Caki2 (cell line): ENCODE measurements at regions not wholly inside any gene's neighbourhood (a gene's known extent, or its start where the extent isn't known, plus 50 kb on each side); places are given as distances from the start of the nearest gene placed in this dataset.
"Not testable (repeated sequence)": the region's sequence is repeated elsewhere in the genome, so short reads cannot be mapped to it uniquely, and the experiment has no call there.

Source experiments
- DNase-seq: peaks from one replicate; pipeline ENCODE4 v3.0.0-alpha.2; 2015; ENCODE audit warnings: low read depth
- in situ Hi-C: cut with HindIII; loops from 2 replicates; pipeline ENCODE4 v1.10.0; 2016; ENCODE audit warnings: low sequenced_read_pairs, low pct_unique_long_range_greater_than_20kb, mixed read lengths

DNA sequence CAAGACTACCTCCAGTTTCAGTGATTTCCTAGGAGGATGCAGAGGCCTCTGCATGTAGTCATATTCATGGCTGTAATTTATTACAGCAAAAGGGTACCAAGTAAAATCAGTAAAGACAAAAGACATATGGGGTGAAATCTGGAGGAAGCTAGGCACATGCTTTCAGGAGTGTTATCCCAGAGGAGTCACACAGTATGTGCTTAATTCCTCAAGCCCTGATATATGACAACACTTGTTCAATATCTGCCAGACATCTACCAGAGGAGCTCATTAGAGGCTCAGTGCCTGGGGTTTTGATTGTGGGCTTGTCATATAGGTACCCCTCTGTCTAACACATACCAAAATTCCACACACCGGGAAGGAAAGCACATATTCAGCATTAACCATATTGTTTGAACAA, 283.8 kb downstream of the CXCL12 start:
- in situ Hi-C loops, result no loop called here
- DNase-seq, result no peak

DNA sequence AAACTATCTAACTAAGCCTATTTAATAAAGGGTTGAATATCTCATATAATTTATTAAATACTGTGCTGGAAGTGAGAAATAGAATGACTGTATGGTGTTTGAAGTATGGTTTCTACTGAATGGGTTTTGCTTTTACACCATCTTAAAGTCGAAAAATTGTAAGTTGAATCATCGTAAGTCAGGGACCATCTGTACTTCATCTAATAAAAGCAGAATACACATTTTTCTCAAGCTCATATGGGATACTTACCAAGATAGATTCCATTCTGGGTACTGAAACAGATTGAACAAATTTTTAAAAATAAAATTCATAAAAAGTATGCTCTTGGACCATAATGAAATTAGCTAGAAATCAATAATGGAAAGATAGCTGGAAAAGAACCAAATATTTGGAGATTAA, 285.4 kb downstream of the CXCL12 start:
- in situ Hi-C loops, result no loop called here

DNA sequence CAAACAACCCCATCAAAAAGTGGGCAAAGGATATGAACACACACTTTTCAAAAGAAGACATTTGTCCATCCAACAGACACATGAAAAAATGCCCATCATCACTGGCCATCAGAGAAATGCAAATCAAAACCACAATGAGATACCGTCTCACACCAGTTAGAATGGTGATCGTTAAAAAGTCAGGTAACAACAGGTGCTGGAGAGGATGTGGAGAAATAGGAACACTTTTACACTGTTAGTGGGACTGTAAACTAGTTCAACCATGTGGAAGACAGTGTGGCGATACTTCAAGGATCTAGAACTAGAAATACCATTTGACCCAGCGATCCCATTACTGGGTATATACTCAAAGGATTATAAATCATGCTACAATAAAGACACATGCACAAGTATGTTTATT, 288.7 kb downstream of the CXCL12 start:
- DNase-seq, in situ Hi-C loops: not testable (repeated sequence)

More for the DNA sequence above, 285.4 kb downstream of the CXCL12 start:
- no peak for DNase-seq

DNA sequence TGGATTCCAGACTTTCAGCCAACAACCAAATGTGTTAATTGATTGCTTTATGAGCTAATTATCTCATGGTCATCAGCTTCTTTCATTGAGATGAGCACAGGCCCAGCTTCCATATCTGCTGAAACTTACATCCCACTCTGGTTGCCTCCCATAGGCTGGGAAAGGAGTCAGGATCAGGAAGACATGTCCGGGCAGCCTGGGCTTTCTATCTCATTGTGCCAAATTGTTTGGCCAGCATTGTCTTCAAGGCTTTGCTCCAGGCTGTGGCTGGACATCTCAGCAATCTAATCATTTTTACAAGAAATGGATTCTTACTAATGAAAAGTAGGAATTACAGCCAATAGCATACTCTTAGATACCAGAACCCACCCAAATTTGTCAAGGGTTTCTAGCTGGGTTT, 295.2 kb downstream of the CXCL12 start:
- no peak for DNase-seq
- in situ Hi-C loops, result no loop called here

DNA sequence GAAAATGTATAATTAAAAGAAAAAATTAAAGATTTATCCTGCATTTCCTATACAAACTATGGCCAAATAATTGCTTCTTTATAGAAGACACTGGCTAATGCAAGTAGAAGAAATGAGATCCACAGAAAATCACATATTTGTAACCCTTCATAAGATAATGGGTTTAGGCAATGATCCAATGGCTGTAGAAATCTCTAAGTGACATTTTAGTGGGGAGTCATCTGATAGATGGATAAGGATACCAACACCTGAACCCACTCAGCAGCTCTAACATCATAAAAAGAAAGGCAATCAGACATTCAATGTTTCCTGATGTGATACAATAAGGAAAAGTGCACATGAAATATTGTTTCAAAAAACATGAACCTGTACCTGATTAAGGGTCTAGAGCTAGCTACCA, 297.5 kb downstream of the CXCL12 start:
- no peak for DNase-seq
- in situ Hi-C loops, result no loop called here

DNA sequence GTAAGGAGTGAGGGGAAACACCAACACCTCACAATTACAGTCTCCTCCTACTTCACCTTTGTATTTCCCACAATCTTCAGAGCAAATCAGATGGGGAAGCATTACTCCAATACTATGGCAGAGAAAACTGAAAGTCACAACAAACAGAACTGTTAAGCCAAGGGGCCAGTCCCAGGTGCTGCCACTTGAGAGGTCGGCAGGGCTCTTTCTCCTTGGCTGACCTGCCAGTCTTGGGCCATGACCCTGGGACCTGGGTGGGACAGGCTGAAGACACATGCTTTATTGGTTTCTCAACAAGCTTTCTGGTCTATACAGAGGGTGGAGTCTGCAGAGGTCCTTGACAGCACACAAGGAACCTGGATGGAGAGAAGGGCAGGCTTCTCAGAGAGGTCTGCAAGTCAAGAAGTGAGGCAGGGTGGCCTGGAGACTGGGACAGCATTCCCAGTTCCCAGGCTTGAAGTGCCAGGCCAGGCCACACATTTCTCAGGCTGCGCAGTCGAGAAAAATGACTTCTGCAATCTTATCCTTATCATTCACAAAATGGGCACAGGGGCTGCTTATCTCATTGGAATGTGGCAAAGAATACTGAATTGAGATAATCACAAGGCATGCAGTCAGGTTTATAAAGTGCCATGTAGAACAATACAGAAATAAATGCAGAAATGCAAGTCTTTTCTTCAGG, 301.0 kb downstream of the CXCL12 start:
- in situ Hi-C loops, result no loop called here

DNA sequence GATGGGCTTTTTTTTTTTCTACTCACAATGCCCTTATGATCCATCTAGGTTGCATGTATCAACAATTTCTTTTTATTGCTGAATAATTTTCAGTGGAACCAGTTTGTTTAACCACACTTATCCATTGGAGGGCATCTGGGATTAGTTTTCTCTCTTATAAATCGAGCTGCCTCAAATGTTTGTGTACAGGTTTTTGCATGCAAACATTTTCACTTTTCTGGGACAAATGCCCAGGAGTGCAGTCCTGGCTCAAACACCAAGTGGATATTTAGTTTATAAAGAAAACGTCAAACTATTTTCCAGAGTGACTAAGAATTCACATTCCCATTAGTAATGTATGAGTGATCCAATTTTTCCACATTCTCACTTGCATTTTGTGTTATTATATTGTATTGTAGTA, 313.4 kb downstream of the CXCL12 start:
- in situ Hi-C loops, result no loop called here
- DNase-seq, result no peak

More for the DNA sequence above, 301.0 kb downstream of the CXCL12 start:
- no peak for DNase-seq

DNA sequence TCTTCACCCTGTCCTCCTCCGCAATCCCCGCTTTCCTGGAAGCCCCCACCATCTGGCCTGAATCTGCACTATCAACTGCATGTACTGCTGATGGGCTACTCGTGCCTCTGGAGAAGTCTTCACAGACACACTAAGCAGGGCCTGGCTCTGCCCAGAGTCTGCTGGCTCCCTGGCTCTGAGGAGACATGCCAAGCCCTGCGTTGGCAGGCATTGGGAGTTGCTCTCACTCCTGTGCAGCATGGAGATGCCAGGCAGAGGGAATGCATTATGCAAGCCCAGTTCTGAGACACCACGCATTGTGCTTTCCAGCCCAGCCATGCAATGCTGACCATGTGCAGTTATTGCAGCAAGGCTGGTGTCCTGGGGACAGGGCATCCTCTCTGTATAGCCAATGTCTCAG, 314.6 kb downstream of the CXCL12 start:
- in situ Hi-C loops, result no loop called here
- DNase-seq, result no peak

DNA sequence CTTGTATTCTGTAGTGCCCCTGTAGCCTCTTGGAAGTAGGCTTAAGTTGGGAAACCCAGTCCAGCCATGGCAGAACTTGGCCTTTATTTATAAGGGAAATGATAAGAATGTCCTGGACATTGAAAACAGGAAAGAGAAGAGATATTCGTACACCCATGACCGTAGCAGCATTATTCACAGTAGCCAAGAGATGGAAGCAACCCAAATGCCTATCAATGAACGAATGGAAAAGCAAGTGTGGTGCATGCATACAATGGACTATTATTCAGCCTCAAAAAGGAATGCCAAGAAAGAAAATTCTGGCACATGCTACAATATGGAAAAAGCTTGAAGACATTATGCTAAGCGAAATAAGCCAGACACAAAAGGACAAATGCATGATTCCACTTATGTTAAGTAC, 315.3 kb downstream of the CXCL12 start:
- in situ Hi-C loops, result no loop called here
- no peak for DNase-seq

DNA sequence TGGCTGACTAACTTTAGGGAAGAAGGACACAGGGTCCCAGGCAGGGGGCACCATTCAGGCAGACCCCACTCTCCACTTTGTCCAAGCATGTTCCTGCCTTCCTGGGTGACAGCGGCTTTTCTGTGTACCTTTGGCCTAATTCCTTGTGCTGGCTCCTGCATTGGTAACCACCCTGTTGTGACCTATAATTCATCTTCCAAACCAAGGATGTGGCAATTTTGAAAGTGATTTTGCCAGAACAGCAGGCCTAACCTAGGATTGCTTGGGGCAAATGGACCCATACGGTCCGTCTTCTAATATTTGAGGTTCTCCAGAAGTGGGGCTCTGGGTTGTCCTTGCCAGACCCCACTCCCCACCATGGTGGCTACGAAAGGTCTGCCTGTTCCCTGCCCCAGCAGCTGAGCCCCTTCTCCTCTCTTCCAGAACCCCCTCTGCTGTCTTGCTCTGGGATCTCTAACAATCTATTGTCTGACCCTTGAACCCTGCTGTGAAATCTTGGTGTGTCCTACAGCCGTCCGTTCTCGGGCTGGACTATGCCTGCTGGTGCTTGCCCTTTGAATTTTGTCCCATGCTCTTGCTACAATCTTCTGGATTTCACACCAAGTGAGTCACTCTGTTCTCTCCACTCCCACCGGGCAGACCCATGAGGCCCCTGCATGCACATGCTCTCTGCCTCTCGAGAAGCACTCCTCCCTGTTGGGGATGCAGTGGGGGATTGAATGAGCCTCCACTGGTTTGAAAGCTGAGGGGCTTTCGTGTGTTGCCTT, 316.0 kb downstream of the CXCL12 start:
- no peak for DNase-seq
- in situ Hi-C loops, result no loop called here

DNA sequence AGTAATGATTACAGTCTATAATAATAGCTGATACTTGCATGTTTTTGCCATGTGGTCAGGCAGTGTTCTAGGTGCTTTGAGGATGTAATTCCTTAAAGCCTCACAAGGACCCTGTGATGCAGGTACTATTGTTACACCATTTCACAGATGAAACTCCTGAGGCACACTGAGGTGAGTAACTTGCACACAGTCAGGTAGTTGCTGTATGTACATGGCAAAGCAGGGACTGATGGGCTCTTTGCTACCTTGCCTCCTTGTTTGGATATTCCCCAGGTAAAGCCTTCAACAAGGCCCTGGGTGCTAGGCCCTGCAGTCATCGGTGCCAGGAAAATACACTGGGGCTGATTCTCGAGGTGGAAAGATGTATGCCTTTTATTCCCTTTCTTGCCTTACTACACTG, 317.5 kb downstream of the CXCL12 start:
- no peak for DNase-seq
- in situ Hi-C loops, result no loop called here

DNA sequence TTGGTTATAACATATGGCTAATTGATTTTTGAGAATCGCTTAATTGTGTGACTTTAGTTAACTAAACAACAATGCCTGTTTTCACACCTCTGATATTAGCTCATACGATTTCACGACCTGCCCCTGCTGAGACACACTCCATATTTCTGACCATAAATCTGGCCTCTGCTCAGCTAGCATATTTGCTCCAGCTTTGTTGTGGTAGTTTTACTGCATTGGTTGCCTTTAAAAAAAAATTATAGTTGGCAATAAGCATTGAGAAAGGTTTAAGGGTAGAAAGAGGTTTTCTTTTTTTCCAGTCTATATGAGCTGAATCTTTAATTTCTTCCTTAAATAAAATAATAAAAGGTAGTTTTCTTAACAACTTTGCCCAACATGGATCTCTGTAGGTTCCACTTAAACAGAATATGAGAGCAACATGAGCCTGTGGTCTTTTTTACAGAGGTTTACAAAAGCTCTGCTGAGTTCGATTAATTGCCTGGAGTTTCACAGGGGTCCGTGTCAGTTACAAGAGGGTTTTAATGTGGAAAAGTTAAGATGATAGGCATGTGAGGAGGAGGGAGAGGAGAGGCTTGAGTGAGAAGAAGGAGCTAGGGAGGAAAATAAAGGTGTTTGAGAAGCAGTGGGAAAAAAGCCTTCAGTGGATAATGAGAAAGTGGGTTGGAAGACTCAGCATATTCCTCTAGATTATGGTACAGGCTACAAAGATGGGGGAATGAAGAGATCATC, 318.2 kb downstream of the CXCL12 start:
- no peak for DNase-seq
- in situ Hi-C loops, result no loop called here

DNA sequence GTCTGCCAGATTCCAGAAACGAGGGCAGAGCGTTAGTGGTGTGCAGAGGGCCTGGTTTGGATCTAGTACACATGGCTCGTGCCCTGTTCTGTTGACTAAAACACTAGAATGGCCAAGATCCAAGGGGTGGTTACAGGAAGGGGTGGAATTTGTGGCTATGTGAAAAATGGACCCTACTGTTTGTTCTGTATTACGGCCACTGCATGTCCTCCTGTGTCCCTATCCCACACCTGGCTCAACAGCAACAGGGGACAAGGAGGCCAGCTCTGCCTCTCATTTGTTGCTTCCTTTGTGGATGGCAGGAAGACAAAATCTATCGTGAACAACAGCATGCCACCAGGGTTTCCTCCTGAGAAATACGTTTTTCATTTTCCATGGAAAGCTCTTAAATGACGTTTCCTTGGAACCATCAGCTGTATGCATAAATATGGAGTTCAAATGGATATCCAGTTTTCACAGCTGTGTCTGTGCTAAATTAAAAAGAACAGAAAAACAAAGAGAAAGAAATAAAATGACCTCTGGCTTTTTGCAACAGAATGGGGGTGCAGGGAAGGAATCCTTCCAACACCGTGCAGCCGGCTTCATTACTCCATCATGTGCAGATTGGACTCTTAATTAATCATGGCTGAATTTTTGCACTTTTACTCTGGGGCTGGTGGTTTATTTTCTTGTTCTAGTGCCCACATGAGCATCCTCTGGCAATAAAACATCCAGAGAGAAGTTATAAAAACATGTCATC, 318.9 kb downstream of the CXCL12 start:
- DNase-seq, result no peak
- in situ Hi-C loops, result no loop called here

DNA sequence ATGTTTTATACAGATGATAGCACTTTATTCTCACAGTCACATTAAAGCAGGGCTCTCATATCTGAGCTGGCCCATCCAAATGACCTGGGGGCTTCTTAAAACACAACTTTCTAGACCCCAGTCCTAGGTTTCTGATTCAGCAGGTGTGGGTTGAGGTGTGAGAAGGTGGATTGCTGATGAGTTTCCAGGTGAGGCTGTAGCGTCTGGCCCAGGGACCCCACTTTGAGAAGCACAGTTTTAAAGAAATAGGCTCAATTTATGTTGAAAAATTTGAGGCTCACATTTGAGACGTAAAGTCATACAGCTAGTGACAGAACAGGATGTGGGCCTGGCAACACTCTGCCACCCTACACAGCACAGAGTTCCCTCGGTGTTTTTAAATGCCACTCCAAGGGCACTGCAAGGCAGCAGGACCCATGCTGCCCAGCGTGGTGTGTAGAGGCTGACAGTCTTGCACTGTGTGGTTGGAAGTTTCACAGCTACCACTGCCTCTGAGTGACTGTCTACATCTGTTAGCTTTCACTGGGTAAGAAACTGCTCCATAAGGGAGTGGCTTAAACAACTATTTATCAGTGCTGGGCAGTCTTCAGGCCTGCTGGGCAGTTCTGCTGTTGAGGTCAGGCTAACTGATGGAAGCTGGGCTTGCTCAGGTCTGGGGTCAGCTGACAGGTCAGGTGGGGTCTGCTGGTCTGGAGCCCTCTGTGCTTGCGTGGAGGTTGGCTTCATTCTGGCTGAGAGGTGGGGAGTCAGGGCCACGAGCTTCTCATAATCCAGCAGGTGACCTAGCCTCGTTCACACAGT, 319.7 kb downstream of the CXCL12 start:
- DNase-seq, result no peak
- in situ Hi-C loops, result no loop called here

DNA sequence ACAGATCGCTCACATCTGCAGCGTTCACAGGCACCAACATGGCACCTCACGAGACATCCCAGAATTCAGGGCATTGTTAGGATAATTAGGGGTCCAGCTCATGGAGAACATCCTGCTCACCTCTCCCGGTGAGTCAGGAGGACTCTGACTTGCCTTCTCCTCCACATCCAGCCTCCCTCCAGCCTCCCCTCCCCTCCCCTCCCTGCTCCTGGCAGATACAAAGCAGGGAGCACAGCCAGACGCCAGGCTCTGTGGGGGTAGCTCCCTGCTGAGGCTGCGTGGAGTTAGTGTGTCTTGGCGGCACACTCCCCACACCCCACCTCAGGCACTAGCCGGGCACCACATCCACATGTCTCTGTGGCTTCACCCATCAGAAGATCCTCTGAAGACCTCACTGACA, 320.6 kb downstream of the CXCL12 start:
- DNase-seq, result no peak
- in situ Hi-C loops, result no loop called here

DNA sequence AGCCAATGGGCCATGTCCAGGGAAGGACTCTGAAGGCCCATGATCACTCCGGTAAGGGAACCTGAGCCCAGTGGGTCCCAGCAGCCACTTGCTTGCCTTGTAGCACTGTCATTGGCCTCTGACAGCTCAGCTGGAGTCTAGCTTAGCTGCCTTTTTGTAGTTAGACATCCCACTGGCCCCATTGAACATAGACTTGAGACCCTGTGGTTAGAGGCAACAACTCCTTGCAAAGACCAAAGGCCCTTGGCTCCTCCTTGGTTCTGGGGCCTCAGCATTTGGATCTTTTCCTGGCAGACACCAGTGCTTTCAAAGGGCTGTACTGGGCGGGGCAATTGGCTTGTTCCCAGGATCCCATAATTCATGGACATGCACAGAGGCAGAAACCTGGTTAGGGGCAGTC, 321.2 kb downstream of the CXCL12 start:
- in situ Hi-C loops, result no loop called here
- DNase-seq, result no peak

DNA sequence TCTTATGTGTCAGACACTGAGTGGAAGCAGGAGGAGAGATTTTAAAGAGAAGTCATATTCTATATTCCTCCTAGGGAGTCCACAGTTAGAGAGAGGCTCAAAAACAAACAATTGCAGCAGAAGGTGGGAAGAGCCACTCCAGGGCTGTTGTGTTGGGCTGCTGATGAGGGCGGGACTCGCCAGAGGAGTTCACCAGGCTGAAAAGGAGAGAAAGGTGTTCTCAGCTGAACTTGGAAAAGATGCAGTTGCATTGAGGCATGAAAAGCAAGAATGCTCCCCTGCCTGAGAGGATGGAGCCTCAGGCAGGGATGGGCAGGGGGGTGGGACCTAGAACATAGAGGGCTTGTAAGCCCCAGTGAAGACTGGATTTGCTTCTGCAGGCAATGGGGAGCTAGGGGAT, 324.2 kb downstream of the CXCL12 start:
- DNase-seq, result no peak
- in situ Hi-C loops, result no loop called here

DNA sequence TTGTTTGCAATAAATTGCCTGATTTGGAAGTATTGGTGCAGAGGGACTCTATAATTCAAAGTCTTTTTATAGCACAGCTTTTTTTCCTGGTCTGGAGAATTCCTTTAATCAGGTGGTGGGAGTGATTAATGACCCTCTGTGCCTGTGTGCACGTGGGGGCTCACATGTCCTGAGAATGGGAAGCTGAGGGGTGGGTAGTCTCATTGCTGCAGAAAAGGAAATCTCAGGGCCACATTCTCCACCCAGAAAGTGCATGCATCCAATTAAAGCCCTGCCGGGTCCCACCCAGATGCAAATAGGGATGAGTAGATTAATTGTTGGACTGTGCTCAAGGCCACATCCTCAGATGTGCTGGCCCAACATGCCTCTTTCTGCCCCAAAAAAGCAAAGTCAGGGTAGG, 324.7 kb downstream of the CXCL12 start:
- in situ Hi-C loops, result no loop called here
- DNase-seq, result no peak
